ENCODE measurements at regions not wholly inside any gene's neighbourhood (a gene's known extent, or its start where the extent isn't known, plus 50 kb on each side); places are given as distances from the start of the nearest gene placed in this dataset.

DNA sequence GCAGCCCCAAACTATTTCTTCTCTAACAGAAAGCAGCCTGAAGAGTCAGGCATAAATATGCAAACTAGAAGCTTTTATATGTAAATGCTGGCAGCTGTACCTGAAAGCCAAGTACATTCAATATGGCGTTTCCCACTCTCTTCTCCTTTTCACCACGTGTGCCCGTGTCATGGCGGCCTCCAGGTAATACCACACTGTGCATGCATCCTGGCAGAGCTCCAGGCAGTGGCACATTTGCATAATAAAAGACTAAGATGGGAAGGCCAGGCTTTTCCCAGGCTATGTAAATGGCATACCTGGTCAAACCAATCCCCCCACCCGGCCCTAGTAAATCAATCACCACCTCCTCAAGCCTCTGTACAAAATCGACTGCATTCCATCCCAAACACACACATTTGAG lies 120.6 kb downstream of the MMUT start:
- no peak overlapping the region for H3K4me3 ChIP-seq (replicated peaks in 1 of 2; ENCODE audit: low read depth in 1 of 2, low read length in 2 of 2)
- H3K79me2 ChIP-seq (ENCODE audit: insufficient read depth, low read length), result no peaks in the 10 kb centered on the region
- no peaks in the 10 kb centered on the region for H3K9me2 ChIP-seq (ENCODE audit: insufficient read depth)
- no peaks in the 10 kb centered on the region for H3K27me3 ChIP-seq (ENCODE audit: insufficient read depth, low read length)
- ChIA-PET RAD21 (ENCODE audit: low non-redundant PET in 1 of 2, low total read pairs in 2 of 2, uncharacterized antibody in 2 of 2, unreplicated experiment in 2 of 2) (no interaction called here), POLR2A (no interaction called here), CTCF (no interaction called here)
- H3K9ac ChIP-seq (ENCODE audit: low read length), result no peak overlapping the region
- no peak overlapping the region for H2AFZ ChIP-seq (ENCODE audit: low read depth, low read length, poor library complexity, severe bottlenecking)
- intact Hi-C loops (cut with micrococcal nuclease), result no loop called here
- ATAC-seq (no peak), DNase-seq (ENCODE audit: low read depth, low spot score) (no peak)
- no peak overlapping the region for H3K4me2 ChIP-seq (ENCODE audit: low read length)
- no peaks in the 10 kb centered on the region for H4K20me1 ChIP-seq (ENCODE audit: insufficient read depth)
- no peaks in the 10 kb centered on the region for H3K4me1 ChIP-seq (ENCODE audit: control insufficient read depth in 1 of 2, insufficient read depth in 2 of 2, low read length in 2 of 2)
- no TSS peak for BruUV-seq (replicated peaks)
- H3K36me3 ChIP-seq (ENCODE audit: control insufficient read depth in 1 of 2, insufficient read depth in 2 of 2, low read length in 2 of 2), result no peaks in the 10 kb centered on the region
- TF ChIP-seq SIN3A (IDR thresholded peaks at IDR 0.05; ENCODE audit: low read depth), result no peak
- no peak for TF ChIP-seq POLR2A (IDR thresholded peaks at IDR 0.05; ENCODE audit: borderline replicate concordance, extremely low read depth, insufficient read depth, insufficient read length)
- TF ChIP-seq, protein P1, sequence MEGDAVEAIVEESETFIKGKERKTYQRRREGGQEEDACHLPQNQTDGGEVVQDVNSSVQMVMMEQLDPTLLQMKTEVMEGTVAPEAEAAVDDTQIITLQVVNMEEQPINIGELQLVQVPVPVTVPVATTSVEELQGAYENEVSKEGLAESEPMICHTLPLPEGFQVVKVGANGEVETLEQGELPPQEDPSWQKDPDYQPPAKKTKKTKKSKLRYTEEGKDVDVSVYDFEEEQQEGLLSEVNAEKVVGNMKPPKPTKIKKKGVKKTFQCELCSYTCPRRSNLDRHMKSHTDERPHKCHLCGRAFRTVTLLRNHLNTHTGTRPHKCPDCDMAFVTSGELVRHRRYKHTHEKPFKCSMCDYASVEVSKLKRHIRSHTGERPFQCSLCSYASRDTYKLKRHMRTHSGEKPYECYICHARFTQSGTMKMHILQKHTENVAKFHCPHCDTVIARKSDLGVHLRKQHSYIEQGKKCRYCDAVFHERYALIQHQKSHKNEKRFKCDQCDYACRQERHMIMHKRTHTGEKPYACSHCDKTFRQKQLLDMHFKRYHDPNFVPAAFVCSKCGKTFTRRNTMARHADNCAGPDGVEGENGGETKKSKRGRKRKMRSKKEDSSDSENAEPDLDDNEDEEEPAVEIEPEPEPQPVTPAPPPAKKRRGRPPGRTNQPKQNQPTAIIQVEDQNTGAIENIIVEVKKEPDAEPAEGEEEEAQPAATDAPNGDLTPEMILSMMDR (IDR thresholded peaks at IDR 0.05 in 2 of 3, conservative IDR thresholded peaks at IDR 0.05 in 1 of 3; ENCODE audit: borderline replicate concordance in 1 of 3, insufficient read depth in 1 of 3, low read depth in 2 of 3, low read length in 2 of 3), result no peak
- TF ChIP-seq SP1 (IDR thresholded peaks at IDR 0.05; ENCODE audit: low read depth), result no peak
- TF ChIP-seq JUND (IDR thresholded peaks at IDR 0.05), result no peak
- no peak for TF ChIP-seq TCF7L2 (IDR thresholded peaks at IDR 0.05; ENCODE audit: borderline replicate concordance, extremely low read depth, insufficient read depth, insufficient read length)
- no peak for TF ChIP-seq CBX3 (IDR thresholded peaks at IDR 0.05; ENCODE audit: low read depth)
- no peak for TF ChIP-seq ZFX (IDR thresholded peaks at IDR 0.05)
- TF ChIP-seq RAD21 (IDR thresholded peaks at IDR 0.05; ENCODE audit: low read depth), result no peak
- TF ChIP-seq SRF (IDR thresholded peaks at IDR 0.05; ENCODE audit: low read depth), result no peak
- no peak for TF ChIP-seq EZH2phosphoT487 (IDR thresholded peaks at IDR 0.05; ENCODE audit: borderline replicate concordance)
- no peak for TF ChIP-seq EZH2 (IDR thresholded peaks at IDR 0.05)
- no peak overlapping the region for H3K27ac ChIP-seq (ENCODE audit: low read depth, low read length)
- H3K9me3 ChIP-seq (ENCODE audit: control insufficient read depth in 1 of 2, insufficient read depth in 1 of 2, low read depth in 1 of 2, low read length in 2 of 2), result no peaks in the 10 kb centered on the region
